COR-L47 (cell line): ENCODE measurements at regions not wholly inside any gene's neighbourhood (a gene's known extent, or its start where the extent isn't known, plus 50 kb on each side); places are given as distances from the start of the nearest gene placed in this dataset.
"Not testable (repeated sequence)": the region's sequence is repeated elsewhere in the genome, so short reads cannot be mapped to it uniquely, and the experiment has no call there.

Experiments used
- DNase-seq: peaks from one replicate; lab custom pipeline; 2025; lab: John Stamatoyannopoulos, UW

- no peak for DNase-seq
Observed at GRCh38 chr4:151519728-151520415, 110.9 kb downstream of the FHIP1A start.

- DNase-seq: no peak
Observed at GRCh38 chr4:151522866-151523519, 114.0 kb downstream of the FHIP1A start.

GRCh38 chr4:151524610-151525009 is 115.6 kb downstream of the FHIP1A start:
- no peak for DNase-seq

- not testable (repeated sequence) for DNase-seq
Observed at GRCh38 chr4:151526489-151526888, 117.5 kb downstream of the FHIP1A start.

- DNase-seq: no peak
Observed at GRCh38 chr4:151527699-151528098, 118.7 kb downstream of the FHIP1A start.

- no peak for DNase-seq
Observed at GRCh38 chr4:151529187-151529586, 120.2 kb downstream of the FHIP1A start.

GRCh38 chr4:151530230-151530629 is 121.3 kb downstream of the FHIP1A start:
- DNase-seq: no peak

- DNase-seq: peak; percentile 14
Observed at GRCh38 chr4:151530783-151531182, 121.8 kb downstream of the FHIP1A start.

GRCh38 chr4:151532001-151532708 is 123.2 kb downstream of the FHIP1A start:
- DNase-seq: no peak

GRCh38 chr4:151534195-151534594 is 125.2 kb downstream of the FHIP1A start:
- DNase-seq: no peak

- no peak for DNase-seq
Observed at GRCh38 chr4:151535366-151535765, 126.4 kb downstream of the FHIP1A start.

- DNase-seq: no peak
Observed at GRCh38 chr4:151537687-151538086, 128.7 kb downstream of the FHIP1A start.

- no peak for DNase-seq
Observed at GRCh38 chr4:151538963-151539362, 130.0 kb downstream of the FHIP1A start.

GRCh38 chr4:151540728-151541388 is 131.9 kb downstream of the FHIP1A start:
- DNase-seq: peak; percentile 35

GRCh38 chr4:151541389-151542071 is 132.6 kb downstream of the FHIP1A start:
- peak; percentile 98 for DNase-seq

- no peak for DNase-seq
Observed at GRCh38 chr4:151548708-151549107, 139.7 kb downstream of the FHIP1A start.

GRCh38 chr4:151549378-151549777 is 140.4 kb downstream of the FHIP1A start:
- DNase-seq: not testable (repeated sequence)

GRCh38 chr4:151553874-151554273 is 144.9 kb downstream of the FHIP1A start:
- no peak for DNase-seq

GRCh38 chr4:151555151-151555945 is 146.4 kb downstream of the FHIP1A start:
- no peak for DNase-seq

GRCh38 chr4:151558496-151559113 is 149.6 kb downstream of the FHIP1A start:
- DNase-seq: no peak

GRCh38 chr4:151559595-151559994 is 150.6 kb downstream of the FHIP1A start:
- DNase-seq: no peak
